ENCODE measurements at regions not wholly inside any gene's neighbourhood (a gene's known extent, or its start where the extent isn't known, plus 50 kb on each side); places are given as distances from the start of the nearest gene placed in this dataset.

DNA sequence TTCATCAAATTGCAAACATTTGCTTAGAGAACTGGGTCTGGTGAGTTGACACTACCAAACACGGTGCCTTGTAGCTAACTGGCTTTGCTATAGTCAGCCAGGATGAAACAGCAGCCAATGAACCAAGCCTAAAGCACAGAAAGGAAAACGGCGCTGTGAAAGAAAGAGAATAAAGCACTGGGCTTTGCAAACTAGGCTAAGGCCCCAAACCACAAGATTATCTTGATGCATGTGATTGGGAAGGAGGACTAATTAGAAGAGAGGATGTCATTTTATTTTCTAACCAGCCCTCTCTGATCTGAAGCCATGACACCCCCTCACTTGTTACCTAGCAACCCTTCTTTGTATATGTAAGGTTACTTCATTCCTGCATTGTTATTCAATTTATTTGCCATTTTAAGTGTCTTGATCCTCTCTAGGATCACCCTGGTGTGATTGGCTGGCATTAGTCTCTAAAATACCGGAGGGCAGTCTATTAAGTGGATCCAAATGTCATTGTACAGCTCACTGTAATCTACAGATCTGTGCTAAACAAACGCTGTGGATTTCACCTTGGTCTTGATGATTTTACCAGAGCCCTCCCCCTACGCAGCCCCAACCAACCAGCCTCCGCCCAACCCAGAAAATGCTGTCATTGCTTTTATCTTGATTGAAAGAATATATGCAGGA is 395.4 kb upstream of the ACVR2A start:
- DNase-seq (ENCODE audit: low spot score) = no peak

DNA sequence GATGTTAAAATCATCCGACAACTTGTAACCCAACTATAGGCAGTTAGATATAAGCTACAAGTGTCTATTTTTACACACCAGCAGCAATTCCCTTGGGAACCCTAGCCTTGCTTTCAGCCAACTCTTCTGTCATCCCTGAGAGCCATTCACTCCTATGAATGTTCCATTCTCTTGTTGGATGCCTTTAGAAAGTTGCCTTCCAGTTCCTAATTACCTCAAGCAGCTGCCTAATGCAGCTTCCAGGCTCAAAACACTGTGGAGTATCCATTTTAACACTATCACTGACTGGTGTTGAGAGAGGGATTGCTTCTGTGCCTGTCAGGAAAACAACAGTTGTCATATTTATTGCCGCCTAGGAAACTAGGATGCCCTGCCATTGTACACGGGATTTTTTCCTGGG is 402.0 kb upstream of the ACVR2A start:
- ChIA-PET CTCF (interaction anchor here (0.6 kb wide), 1 partner anchor 1034 kb away, joined by 3 read pairs; no protein-coding TSS in a partner anchor), POLR2A (ENCODE audit: low non-redundant PET) (no interaction called here)
- TF ChIP-seq, protein P1, sequence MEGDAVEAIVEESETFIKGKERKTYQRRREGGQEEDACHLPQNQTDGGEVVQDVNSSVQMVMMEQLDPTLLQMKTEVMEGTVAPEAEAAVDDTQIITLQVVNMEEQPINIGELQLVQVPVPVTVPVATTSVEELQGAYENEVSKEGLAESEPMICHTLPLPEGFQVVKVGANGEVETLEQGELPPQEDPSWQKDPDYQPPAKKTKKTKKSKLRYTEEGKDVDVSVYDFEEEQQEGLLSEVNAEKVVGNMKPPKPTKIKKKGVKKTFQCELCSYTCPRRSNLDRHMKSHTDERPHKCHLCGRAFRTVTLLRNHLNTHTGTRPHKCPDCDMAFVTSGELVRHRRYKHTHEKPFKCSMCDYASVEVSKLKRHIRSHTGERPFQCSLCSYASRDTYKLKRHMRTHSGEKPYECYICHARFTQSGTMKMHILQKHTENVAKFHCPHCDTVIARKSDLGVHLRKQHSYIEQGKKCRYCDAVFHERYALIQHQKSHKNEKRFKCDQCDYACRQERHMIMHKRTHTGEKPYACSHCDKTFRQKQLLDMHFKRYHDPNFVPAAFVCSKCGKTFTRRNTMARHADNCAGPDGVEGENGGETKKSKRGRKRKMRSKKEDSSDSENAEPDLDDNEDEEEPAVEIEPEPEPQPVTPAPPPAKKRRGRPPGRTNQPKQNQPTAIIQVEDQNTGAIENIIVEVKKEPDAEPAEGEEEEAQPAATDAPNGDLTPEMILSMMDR (conservative IDR thresholded peaks at IDR 0.05; ENCODE audit: low read depth) = no peak
- no peak overlapping the region for H3K27ac ChIP-seq
- no peak for DNase-seq (ENCODE audit: low spot score)

More for the DNA sequence above, 395.4 kb upstream of the ACVR2A start:
- no peak overlapping the region for H3K27ac ChIP-seq
- TF ChIP-seq, protein P1 (conservative IDR thresholded peaks at IDR 0.05; ENCODE audit: low read depth) = no peak
- POLR2A ChIA-PET (ENCODE audit: low non-redundant PET) = no interaction called here
- CTCF ChIA-PET = no interaction called here

DNA sequence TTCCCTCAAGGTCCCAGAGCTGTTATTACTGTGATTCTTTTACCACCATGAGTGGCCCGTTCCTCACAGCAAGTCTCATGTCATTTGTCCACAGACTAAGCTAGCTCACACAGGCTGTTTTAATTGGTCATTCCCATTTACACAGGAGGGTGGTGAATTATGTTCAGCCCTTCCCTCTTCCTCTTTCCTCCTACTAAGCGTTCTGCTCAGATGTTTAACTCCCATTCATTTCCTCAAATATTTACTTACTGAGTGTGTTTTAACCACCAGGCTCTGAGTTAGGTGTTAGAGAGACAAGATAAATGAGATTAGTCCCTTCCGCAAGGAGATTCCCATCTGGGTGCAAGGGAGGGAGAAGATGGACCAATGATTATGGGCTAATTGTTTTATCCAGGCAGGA is 403.6 kb upstream of the ACVR2A start:
- no peak overlapping the region for H3K27ac ChIP-seq
- CTCF ChIA-PET = no interaction called here
- POLR2A ChIA-PET (ENCODE audit: low non-redundant PET) = no interaction called here
- no peak for DNase-seq (ENCODE audit: low spot score)
- TF ChIP-seq, protein P1 (conservative IDR thresholded peaks at IDR 0.05; ENCODE audit: low read depth) = no peak

DNA sequence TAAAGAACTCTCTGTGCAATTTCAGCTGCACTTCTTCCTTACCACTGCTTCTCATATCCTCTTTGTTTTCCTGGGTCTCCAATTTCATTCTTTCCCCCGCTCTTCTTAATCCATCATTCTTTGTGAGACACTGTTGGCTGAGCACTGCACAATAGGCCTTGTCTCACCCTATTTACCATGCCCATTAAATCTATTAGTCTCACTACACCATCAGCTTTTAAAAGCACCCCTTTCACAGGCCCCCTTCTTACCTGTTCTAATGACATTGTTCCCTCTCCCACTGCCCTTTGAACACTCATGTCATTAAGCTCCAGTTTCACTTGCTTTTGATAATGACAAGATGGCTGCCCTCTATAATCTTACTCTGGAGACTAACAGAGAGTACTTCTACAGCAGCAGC is 404.1 kb upstream of the ACVR2A start:
- ChIA-PET POLR2A (ENCODE audit: low non-redundant PET) (no interaction called here), CTCF (no interaction called here)
- TF ChIP-seq, protein P1 (conservative IDR thresholded peaks at IDR 0.05; ENCODE audit: low read depth) = no peak
- no peak overlapping the region for H3K27ac ChIP-seq
- DNase-seq (ENCODE audit: low spot score) = no peak

DNA sequence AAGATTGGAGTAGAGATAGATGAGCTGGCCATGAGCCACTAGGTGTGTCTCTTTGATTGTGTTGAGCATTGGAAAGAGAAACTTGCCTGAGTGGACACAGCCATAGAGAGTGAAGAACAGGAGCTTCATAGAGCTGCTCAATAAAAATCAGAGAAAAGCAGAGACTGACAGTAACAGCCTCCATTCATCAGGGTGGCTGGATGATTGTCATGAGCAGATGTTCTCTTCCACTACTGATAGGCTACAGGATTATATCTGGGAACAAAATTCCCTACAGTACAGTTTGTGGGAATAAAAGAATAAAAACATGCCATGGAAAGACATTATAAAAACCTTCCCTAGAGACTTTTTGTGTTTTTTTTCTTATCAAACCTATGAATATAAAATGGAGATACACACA is 404.8 kb upstream of the ACVR2A start:
- no peak overlapping the region for H3K27ac ChIP-seq
- ChIA-PET POLR2A (ENCODE audit: low non-redundant PET) (no interaction called here), CTCF (no interaction called here)
- DNase-seq (ENCODE audit: low spot score) = no peak
- TF ChIP-seq, protein P1 (conservative IDR thresholded peaks at IDR 0.05; ENCODE audit: low read depth) = no peak

DNA sequence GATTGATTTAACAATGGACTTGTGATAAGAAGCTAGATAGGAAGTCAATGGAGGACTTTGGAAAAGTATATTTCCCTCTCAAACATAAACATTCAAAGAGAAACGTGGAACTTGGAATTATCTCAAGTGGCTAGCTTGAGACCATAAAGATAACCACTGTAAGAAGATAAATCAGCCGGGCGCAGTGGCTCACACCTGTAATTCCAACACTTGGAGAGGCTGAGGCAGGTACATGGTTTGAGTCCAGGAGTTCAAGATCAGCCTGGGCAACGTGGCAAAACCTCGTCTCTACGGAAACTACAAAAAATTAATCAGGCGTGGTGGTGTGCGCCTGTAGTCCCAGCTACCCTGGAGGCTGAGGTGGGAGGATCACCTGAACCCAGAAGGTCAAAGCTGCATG is 405.9 kb upstream of the ACVR2A start:
- H3K27ac ChIP-seq = no peak overlapping the region
- DNase-seq (ENCODE audit: low spot score) = no peak
- ChIA-PET CTCF (no interaction called here), POLR2A (ENCODE audit: low non-redundant PET) (no interaction called here)
- TF ChIP-seq, protein P1 (conservative IDR thresholded peaks at IDR 0.05; ENCODE audit: low read depth) = no peak
